Fibroblast of skin of abdomen (primary cell): ENCODE measurements at regions not wholly inside any gene's neighbourhood (a gene's known extent, or its start where the extent isn't known, plus 50 kb on each side); places are given as distances from the start of the nearest gene placed in this dataset.

Experiments used
- DNase-seq: peaks from one replicate; pipeline ENCODE4 v3.0.0-alpha.2; 2013

- peak; percentile 39 for DNase-seq
Measured at GRCh38 chr3:15952543-15953175, 154.9 kb upstream of the ANKRD28 start.

GRCh38 chr3:15953841-15954240 lies 156.1 kb upstream of the ANKRD28 start:
- no peak for DNase-seq

- DNase-seq = peak; percentile 21
Measured at GRCh38 chr3:15955968-15956367, 158.2 kb upstream of the ANKRD28 start.

- DNase-seq = peak; percentile 48
Measured at GRCh38 chr3:15958692-15959433, 161.1 kb upstream of the ANKRD28 start.

GRCh38 chr3:15959434-15959811 lies 161.6 kb upstream of the ANKRD28 start:
- DNase-seq = peak; percentile 71

- DNase-seq = peak; percentile 50
Measured at GRCh38 chr3:15964605-15965442, 167.0 kb upstream of the ANKRD28 start.

GRCh38 chr3:15967577-15967976 lies 169.8 kb upstream of the ANKRD28 start:
- DNase-seq = no peak

- DNase-seq = no peak
Measured at GRCh38 chr3:15969874-15970640, 172.3 kb upstream of the ANKRD28 start.

GRCh38 chr3:15973414-15973813 lies 175.6 kb upstream of the ANKRD28 start:
- no peak for DNase-seq

- no peak for DNase-seq
Measured at GRCh38 chr3:15973940-15974339, 176.2 kb upstream of the ANKRD28 start.

GRCh38 chr3:15974647-15975046 lies 176.9 kb upstream of the ANKRD28 start:
- DNase-seq = no peak

- no peak for DNase-seq
Measured at GRCh38 chr3:15976524-15976923, 178.7 kb upstream of the ANKRD28 start.

GRCh38 chr3:15977090-15977489 lies 179.3 kb upstream of the ANKRD28 start:
- no peak for DNase-seq

GRCh38 chr3:15977598-15978232 lies 179.9 kb upstream of the ANKRD28 start:
- DNase-seq = no peak

- no peak for DNase-seq
Measured at GRCh38 chr3:15978801-15979200, 181.0 kb upstream of the ANKRD28 start.

- peak; percentile 13 for DNase-seq
Measured at GRCh38 chr3:15979495-15979894, 181.7 kb upstream of the ANKRD28 start.

GRCh38 chr3:15979900-15980299 lies 182.1 kb upstream of the ANKRD28 start:
- DNase-seq = no peak

GRCh38 chr3:15982243-15982642 lies 184.5 kb upstream of the ANKRD28 start:
- no peak for DNase-seq

GRCh38 chr3:15982667-15983196 lies 185.0 kb upstream of the ANKRD28 start:
- DNase-seq = peak; percentile 96

GRCh38 chr3:15983232-15983631 lies 185.5 kb upstream of the ANKRD28 start:
- no peak for DNase-seq

- DNase-seq = peak; percentile 8
Measured at GRCh38 chr3:15983693-15984092, 185.9 kb upstream of the ANKRD28 start.

GRCh38 chr3:15989419-15989818 lies 185.1 kb upstream of the GALNT15 start:
- no peak for DNase-seq
